ENCODE measurements at regions not wholly inside any gene's neighbourhood (a gene's known extent, or its start where the extent isn't known, plus 50 kb on each side); places are given as distances from the start of the nearest gene placed in this dataset.
A peak's percentile ranks its signal among the peaks of the same experiment; 100 is the strongest.
"Not testable (repeated sequence)": the region's sequence is repeated elsewhere in the genome, so short reads cannot be mapped to it uniquely, and the experiment has no call there.

DNA sequence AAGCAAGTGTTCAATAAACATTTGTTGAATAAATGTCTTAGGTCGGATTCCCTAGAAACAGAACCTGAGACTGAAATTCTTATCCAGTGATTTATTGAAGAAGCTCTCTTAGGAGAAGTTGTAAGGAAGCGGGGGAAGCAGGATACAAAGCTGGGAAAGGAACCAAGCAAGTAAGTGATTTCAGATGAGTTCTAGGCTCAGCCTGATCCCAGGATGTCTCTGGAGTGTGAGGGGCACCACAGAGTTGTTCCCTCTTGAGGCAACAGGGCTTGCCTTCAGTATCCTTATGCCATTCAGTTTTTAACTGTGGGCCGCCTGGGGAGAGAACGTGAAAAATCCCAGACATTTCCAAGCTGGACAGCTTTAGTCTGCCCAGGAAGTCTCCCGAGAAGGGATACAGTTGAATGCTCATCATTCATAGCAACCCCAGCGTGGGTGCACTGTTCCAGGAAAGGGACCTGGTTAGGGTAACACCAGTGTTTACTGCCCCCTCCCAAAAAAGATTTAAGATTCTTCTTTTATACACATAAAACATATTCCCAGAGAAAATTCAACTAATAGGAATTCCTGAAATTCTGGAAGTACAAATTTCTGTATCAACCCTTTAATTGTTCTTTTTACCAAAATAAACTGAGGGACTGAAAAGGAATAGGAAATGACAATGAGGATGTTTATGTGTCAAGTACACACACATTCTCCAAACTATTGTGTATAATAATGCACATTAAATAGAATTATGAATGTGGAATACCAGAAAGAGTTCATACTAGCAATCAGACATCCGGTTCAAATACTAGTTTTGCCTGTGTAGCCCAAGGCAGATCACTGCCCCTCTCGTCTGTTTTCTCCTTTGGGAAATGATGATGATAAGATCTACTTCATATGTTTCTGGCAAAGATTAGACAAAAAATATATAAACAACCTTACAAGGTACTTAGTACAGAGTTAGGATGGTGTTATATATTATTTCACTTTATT, 592.1 kb upstream of the CDH2 start:
- H3K4me1 Mint-ChIP-seq = no peaks in the 10 kb centered on the region
- no peaks in the 10 kb centered on the region for H3K9me3 Mint-ChIP-seq
- DNase-seq = no peak
- no peak overlapping the region for H3K27ac Mint-ChIP-seq
- H3K4me3 Mint-ChIP-seq = no peak overlapping the region
- no peaks in the 10 kb centered on the region for H3K27me3 Mint-ChIP-seq
- H3K36me3 Mint-ChIP-seq = no peaks in the 10 kb centered on the region
- no peak for ATAC-seq (replicated peaks)

- no peak overlapping the region for H3K27ac Mint-ChIP-seq
- H3K36me3 Mint-ChIP-seq = no peaks in the 10 kb centered on the region
- H3K27me3 Mint-ChIP-seq = no peaks in the 10 kb centered on the region
- H3K9me3 Mint-ChIP-seq = no peaks in the 10 kb centered on the region
- no peak for DNase-seq
- no peak for ATAC-seq (replicated peaks)
- H3K4me3 Mint-ChIP-seq = no peak overlapping the region
- H3K4me1 Mint-ChIP-seq = no peaks in the 10 kb centered on the region
Measured at GRCh38 chr18:28767727-28768211, 590.8 kb upstream of the CDH2 start.

GRCh38 chr18:28767201-28767600, 590.3 kb upstream of the CDH2 start:
- H3K4me3 Mint-ChIP-seq = no peak overlapping the region
- H3K36me3 Mint-ChIP-seq = no peaks in the 10 kb centered on the region
- no peaks in the 10 kb centered on the region for H3K27me3 Mint-ChIP-seq
- DNase-seq = no peak
- no peaks in the 10 kb centered on the region for H3K4me1 Mint-ChIP-seq
- H3K27ac Mint-ChIP-seq = no peak overlapping the region
- no peaks in the 10 kb centered on the region for H3K9me3 Mint-ChIP-seq
- ATAC-seq (replicated peaks) = no peak

DNA sequence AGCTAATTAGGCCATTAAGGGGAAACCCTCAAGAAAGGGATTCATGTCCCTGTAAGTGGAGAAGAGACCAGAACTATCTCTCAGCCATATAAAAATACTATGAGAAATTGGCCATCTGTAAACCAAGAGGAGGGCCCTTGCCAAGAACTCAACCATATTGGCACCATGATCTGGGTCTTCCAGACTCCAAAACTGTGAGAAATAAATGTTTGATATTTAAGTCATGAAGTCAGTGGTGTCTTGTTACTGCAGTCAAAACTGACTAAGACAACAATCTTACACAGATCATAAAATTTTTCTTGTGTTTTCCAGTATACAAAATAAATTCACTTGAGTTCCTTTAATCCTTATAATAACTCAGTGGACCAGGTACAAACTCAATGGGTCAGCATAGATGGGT, 589.8 kb upstream of the CDH2 start:
- H3K9me3 Mint-ChIP-seq = no peaks in the 10 kb centered on the region
- H3K27me3 Mint-ChIP-seq = no peaks in the 10 kb centered on the region
- no peaks in the 10 kb centered on the region for H3K4me1 Mint-ChIP-seq
- no peak overlapping the region for H3K4me3 Mint-ChIP-seq
- ATAC-seq (replicated peaks) (no peak), DNase-seq (no peak)
- H3K36me3 Mint-ChIP-seq = no peaks in the 10 kb centered on the region
- H3K27ac Mint-ChIP-seq = no peak overlapping the region

- H3K36me3 Mint-ChIP-seq = no peaks in the 10 kb centered on the region
- DNase-seq (no peak), ATAC-seq (replicated peaks) (no peak)
- no peaks in the 10 kb centered on the region for H3K27me3 Mint-ChIP-seq
- H3K9me3 Mint-ChIP-seq = no peaks in the 10 kb centered on the region
- H3K4me3 Mint-ChIP-seq = no peak overlapping the region
- H3K4me1 Mint-ChIP-seq = no peaks in the 10 kb centered on the region
- no peak overlapping the region for H3K27ac Mint-ChIP-seq
Measured at GRCh38 chr18:28766027-28766426, 589.1 kb upstream of the CDH2 start.

DNA sequence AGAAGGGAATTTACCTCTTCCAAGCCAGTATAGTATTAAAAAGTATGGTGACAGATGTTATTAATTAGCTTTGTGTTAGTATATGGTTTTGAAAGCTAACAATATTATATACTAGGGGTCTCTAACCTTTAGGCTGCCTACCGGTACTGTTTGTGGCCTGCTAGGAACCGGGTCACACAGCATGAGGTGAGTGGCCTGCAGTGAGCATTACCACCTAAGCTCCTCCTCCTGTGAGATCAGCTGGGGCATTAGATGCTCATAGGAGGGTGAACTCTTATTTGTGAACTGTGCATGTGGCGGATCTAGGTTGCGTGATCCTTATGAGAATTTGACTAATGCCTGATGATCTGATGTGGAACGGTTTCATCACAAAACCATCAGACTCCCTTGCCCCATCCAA, 583.4 kb upstream of the CDH2 start:
- no peaks in the 10 kb centered on the region for H3K4me1 Mint-ChIP-seq
- H3K36me3 Mint-ChIP-seq = no peaks in the 10 kb centered on the region
- DNase-seq (no peak), ATAC-seq (replicated peaks) (no peak)
- H3K4me3 Mint-ChIP-seq = no peak overlapping the region
- H3K9me3 Mint-ChIP-seq = no peaks in the 10 kb centered on the region
- H3K27ac Mint-ChIP-seq = no peak overlapping the region
- H3K27me3 Mint-ChIP-seq = no peaks in the 10 kb centered on the region

- no peaks in the 10 kb centered on the region for H3K4me1 Mint-ChIP-seq
- no peak overlapping the region for H3K27ac Mint-ChIP-seq
- H3K9me3 Mint-ChIP-seq = peaks cover 0 to 2% of the 10 kb centered on the region in 2 donors
- no peaks in the 10 kb centered on the region for H3K27me3 Mint-ChIP-seq
- H3K36me3 Mint-ChIP-seq = no peaks in the 10 kb centered on the region
- ATAC-seq (replicated peaks) = no peak
- no peak overlapping the region for H3K4me3 Mint-ChIP-seq
- DNase-seq = no peak
Measured at GRCh38 chr18:28757466-28758008, 580.6 kb upstream of the CDH2 start.

GRCh38 chr18:28743115-28743514, 566.2 kb upstream of the CDH2 start:
- H3K9me3 Mint-ChIP-seq = peaks cover 0 to 2% of the 10 kb centered on the region in 2 donors
- H3K4me3 Mint-ChIP-seq = no peak overlapping the region
- ATAC-seq (replicated peaks) = no peak
- DNase-seq = no peak
- no peaks in the 10 kb centered on the region for H3K27me3 Mint-ChIP-seq
- no peak overlapping the region for H3K27ac Mint-ChIP-seq
- H3K4me1 Mint-ChIP-seq = no peaks in the 10 kb centered on the region
- H3K36me3 Mint-ChIP-seq = no peaks in the 10 kb centered on the region

GRCh38 chr18:28740575-28740974, 563.6 kb upstream of the CDH2 start:
- no peaks in the 10 kb centered on the region for H3K27me3 Mint-ChIP-seq
- DNase-seq = no peak
- H3K36me3 Mint-ChIP-seq = no peaks in the 10 kb centered on the region
- no peak for ATAC-seq (replicated peaks)
- H3K27ac Mint-ChIP-seq = no peak overlapping the region
- H3K9me3 Mint-ChIP-seq = peaks cover 0 to 2% of the 10 kb centered on the region in 2 donors
- H3K4me1 Mint-ChIP-seq = no peaks in the 10 kb centered on the region
- no peak overlapping the region for H3K4me3 Mint-ChIP-seq

DNA sequence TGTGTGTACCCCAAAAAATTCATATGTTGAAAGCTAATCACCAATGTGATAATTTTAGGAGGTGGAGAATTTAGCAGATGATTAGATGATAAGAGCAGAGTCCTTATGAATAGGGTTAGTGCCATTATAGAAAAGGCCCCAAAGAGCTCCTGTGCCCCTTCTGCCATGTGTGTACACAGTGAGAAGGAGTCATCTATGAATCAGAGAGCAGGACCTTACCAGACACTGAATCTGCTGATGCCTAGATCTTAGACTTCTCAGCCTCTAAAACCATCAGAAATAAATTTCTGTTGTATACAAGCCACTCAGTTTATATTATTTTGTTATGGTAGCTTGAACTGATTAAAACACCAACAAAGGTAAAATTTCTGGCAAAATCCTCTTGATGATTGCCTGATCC, 560.0 kb upstream of the CDH2 start:
- H3K27ac Mint-ChIP-seq = no peak overlapping the region
- peaks cover 0 to 2% of the 10 kb centered on the region in 2 donors for H3K9me3 Mint-ChIP-seq
- no peak overlapping the region for H3K4me3 Mint-ChIP-seq
- ATAC-seq (replicated peaks) (peak in 1 of 2 donors; percentile 7), DNase-seq (no peak)
- no peaks in the 10 kb centered on the region for H3K27me3 Mint-ChIP-seq
- H3K36me3 Mint-ChIP-seq = no peaks in the 10 kb centered on the region
- no peaks in the 10 kb centered on the region for H3K4me1 Mint-ChIP-seq

GRCh38 chr18:28736223-28736622, 559.3 kb upstream of the CDH2 start:
- Mint-ChIP-seq H3K27me3 (no peaks in the 10 kb centered on the region), H3K36me3 (no peaks in the 10 kb centered on the region), H3K4me1 (no peaks in the 10 kb centered on the region), H3K27ac (no peak overlapping the region), H3K4me3 (no peak overlapping the region), H3K9me3 (peaks cover 0 to 2% of the 10 kb centered on the region in 2 donors)
- no peak for ATAC-seq (replicated peaks)
- DNase-seq = no peak

DNA sequence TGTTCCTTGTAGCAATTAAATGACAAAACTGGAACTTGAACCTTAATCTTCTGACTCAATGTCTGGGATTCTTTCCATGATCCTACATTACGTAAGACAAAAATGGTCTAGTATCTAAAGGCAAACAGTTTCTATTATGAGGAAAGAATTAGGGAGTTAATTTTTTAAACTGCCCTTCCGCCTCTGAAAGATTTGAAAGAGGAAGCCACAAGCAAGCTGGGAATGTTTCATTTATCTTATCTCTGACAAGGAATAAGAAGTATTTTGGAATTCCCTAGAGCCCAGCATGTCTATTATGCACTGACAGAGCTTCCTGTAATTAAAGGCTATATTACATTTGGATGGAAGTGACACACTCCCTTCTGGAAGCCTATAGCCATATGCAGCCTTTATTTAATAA, 558.8 kb upstream of the CDH2 start:
- H3K27ac Mint-ChIP-seq = no peak overlapping the region
- no peak for DNase-seq
- no peak overlapping the region for H3K4me3 Mint-ChIP-seq
- H3K36me3 Mint-ChIP-seq = no peaks in the 10 kb centered on the region
- no peaks in the 10 kb centered on the region for H3K27me3 Mint-ChIP-seq
- H3K9me3 Mint-ChIP-seq = peaks cover 0 to 2% of the 10 kb centered on the region in 2 donors
- no peak for ATAC-seq (replicated peaks)
- H3K4me1 Mint-ChIP-seq = no peaks in the 10 kb centered on the region

GRCh38 chr18:28729321-28729720, 552.4 kb upstream of the CDH2 start:
- no peaks in the 10 kb centered on the region for H3K4me1 Mint-ChIP-seq
- no peak overlapping the region for H3K27ac Mint-ChIP-seq
- no peak overlapping the region for H3K4me3 Mint-ChIP-seq
- peaks cover 0 to 2% of the 10 kb centered on the region in 2 donors for H3K9me3 Mint-ChIP-seq
- DNase-seq = no peak
- H3K36me3 Mint-ChIP-seq = no peaks in the 10 kb centered on the region
- ATAC-seq (replicated peaks) = no peak
- no peaks in the 10 kb centered on the region for H3K27me3 Mint-ChIP-seq

GRCh38 chr18:28728891-28729290, 552.0 kb upstream of the CDH2 start:
- Mint-ChIP-seq H3K4me3 (no peak overlapping the region), H3K36me3 (no peaks in the 10 kb centered on the region), H3K9me3 (peaks cover 0 to 2% of the 10 kb centered on the region in 2 donors), H3K4me1 (no peaks in the 10 kb centered on the region), H3K27me3 (no peaks in the 10 kb centered on the region), H3K27ac (no peak overlapping the region)
- DNase-seq = no peak
- no peak for ATAC-seq (replicated peaks)

DNA sequence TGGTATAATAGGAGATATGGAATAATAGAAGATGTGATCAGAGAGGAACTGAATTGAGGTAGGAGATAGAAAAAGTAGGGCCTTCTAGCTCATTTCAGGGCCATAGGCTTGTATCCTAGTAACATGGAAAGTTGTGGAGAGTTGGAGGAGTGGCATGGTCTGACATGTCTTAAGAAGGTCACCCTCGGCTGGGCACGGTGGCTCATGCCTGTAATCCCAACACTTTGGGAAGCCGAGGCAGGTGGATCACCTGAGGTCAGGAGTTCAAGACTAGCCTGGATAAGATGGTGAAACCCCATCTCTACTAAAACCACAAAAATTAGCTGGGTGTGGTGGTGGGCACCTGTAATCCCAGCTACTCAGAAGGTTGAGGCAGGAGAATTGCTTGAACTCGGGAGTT, 550.3 kb upstream of the CDH2 start:
- not testable (repeated sequence) for H3K27ac Mint-ChIP-seq; H3K9me3 Mint-ChIP-seq; H3K27me3 Mint-ChIP-seq; H3K4me1 Mint-ChIP-seq; DNase-seq; ATAC-seq (replicated peaks); H3K4me3 Mint-ChIP-seq; H3K36me3 Mint-ChIP-seq
